Activated naive CD4-positive, alpha-beta T cell (primary cell): ENCODE measurements at regions not wholly inside any gene's neighbourhood (a gene's known extent, or its start where the extent isn't known, plus 50 kb on each side); places are given as distances from the start of the nearest gene placed in this dataset.
"Not testable (repeated sequence)": the region's sequence is repeated elsewhere in the genome, so short reads cannot be mapped to it uniquely, and the experiment has no call there.

Experiments
- DNase-seq, 4 experiments: peaks; one replicate each; lab custom pipeline; 2025; lab: John Stamatoyannopoulos, UW

GRCh38 chr5:35561396-35561795 lies 56.3 kb upstream of the SPEF2 start:
- no peak for DNase-seq

GRCh38 chr5:35557748-35558147 lies 59.9 kb upstream of the SPEF2 start:
- no peak for DNase-seq

- DNase-seq = no peak
Observed at GRCh38 chr5:35557199-35557598, 60.5 kb upstream of the SPEF2 start.

- DNase-seq = no peak
Observed at GRCh38 chr5:35554016-35554415, 63.6 kb upstream of the SPEF2 start.

- DNase-seq = no peak
Observed at GRCh38 chr5:35545190-35545589, 72.5 kb upstream of the SPEF2 start.

GRCh38 chr5:35543408-35543807 lies 74.3 kb upstream of the SPEF2 start:
- no peak for DNase-seq

GRCh38 chr5:35540002-35540401 lies 77.7 kb upstream of the SPEF2 start:
- no peak for DNase-seq

- DNase-seq = no peak
Observed at GRCh38 chr5:35538198-35538931, 79.3 kb upstream of the SPEF2 start.

GRCh38 chr5:35533156-35533555 lies 84.5 kb upstream of the SPEF2 start:
- no peak for DNase-seq

- not testable (repeated sequence) for DNase-seq
Observed at GRCh38 chr5:35531553-35531952, 86.1 kb upstream of the SPEF2 start.

- no peak for DNase-seq
Observed at GRCh38 chr5:35518104-35518503, 99.6 kb upstream of the SPEF2 start.

GRCh38 chr5:35516271-35516670 lies 101.4 kb upstream of the SPEF2 start:
- no peak for DNase-seq

- no peak for DNase-seq
Observed at GRCh38 chr5:35513612-35514011, 104.1 kb upstream of the SPEF2 start.

GRCh38 chr5:35502206-35502605 lies 115.5 kb upstream of the SPEF2 start:
- DNase-seq = no peak

GRCh38 chr5:35488791-35489190 lies 128.9 kb upstream of the SPEF2 start:
- DNase-seq = no peak

GRCh38 chr5:35488055-35488454 lies 129.6 kb upstream of the SPEF2 start:
- no peak for DNase-seq

GRCh38 chr5:35487233-35488025 lies 130.2 kb upstream of the SPEF2 start:
- no peak for DNase-seq

- DNase-seq = no peak
Observed at GRCh38 chr5:35485487-35485886, 132.2 kb upstream of the SPEF2 start.

- no peak for DNase-seq
Observed at GRCh38 chr5:35484241-35484640, 133.4 kb upstream of the SPEF2 start.

GRCh38 chr5:35483780-35484179 lies 133.9 kb upstream of the SPEF2 start:
- no peak for DNase-seq

GRCh38 chr5:35483191-35483590 lies 134.5 kb upstream of the SPEF2 start:
- DNase-seq = no peak

GRCh38 chr5:35482167-35482755 lies 135.4 kb upstream of the SPEF2 start:
- DNase-seq = no peak
